ENCODE measurements at regions not wholly inside any gene's neighbourhood (a gene's known extent, or its start where the extent isn't known, plus 50 kb on each side); places are given as distances from the start of the nearest gene placed in this dataset.

DNA sequence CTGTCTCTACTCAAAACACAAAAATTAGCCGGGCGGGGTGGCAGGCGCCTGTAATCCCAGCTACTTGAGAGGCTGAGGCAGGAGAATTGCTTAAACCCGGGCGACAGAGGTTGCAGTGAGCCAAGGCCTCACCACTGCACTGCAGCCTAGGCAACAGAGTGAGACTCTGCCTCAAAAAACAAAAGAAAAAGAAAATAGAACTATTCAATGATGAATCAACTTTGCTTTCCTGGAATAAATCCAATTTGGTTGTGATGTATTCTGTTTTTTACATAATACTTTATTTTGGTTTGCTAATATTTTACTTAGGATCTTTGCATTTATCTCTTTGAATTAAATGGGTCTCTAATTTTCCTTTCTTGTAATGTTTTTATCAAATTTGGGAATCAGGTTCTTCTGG is 86.3 kb upstream of the MBOAT2 start:
- no peak for TF ChIP-seq POLR2A (IDR thresholded peaks at IDR 0.05)
- TF ChIP-seq, protein P1, sequence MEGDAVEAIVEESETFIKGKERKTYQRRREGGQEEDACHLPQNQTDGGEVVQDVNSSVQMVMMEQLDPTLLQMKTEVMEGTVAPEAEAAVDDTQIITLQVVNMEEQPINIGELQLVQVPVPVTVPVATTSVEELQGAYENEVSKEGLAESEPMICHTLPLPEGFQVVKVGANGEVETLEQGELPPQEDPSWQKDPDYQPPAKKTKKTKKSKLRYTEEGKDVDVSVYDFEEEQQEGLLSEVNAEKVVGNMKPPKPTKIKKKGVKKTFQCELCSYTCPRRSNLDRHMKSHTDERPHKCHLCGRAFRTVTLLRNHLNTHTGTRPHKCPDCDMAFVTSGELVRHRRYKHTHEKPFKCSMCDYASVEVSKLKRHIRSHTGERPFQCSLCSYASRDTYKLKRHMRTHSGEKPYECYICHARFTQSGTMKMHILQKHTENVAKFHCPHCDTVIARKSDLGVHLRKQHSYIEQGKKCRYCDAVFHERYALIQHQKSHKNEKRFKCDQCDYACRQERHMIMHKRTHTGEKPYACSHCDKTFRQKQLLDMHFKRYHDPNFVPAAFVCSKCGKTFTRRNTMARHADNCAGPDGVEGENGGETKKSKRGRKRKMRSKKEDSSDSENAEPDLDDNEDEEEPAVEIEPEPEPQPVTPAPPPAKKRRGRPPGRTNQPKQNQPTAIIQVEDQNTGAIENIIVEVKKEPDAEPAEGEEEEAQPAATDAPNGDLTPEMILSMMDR (IDR thresholded peaks at IDR 0.05), result no peak
- Histone ChIP-seq H3K9me3 (no peaks in the 10 kb centered on the region), H3K36me3 (ENCODE audit: low read depth, missing control alignments) (no peaks in the 10 kb centered on the region), H3K4me3 (no peak overlapping the region), H3K27me3 (no peaks in the 10 kb centered on the region), H3K27ac (no peak overlapping the region), H3K4me1 (peaks cover 3% of the 10 kb centered on the region)
- intact Hi-C loops (cut with DNase I; ENCODE audit: low total_unique reads), result no loop called here
- 80 to 93% methylated on average over 5 of the region's 5 CpGs for WGBS, 2 donors
- DNase-seq, result no peak

- H3K27me3 ChIP-seq, result no peaks in the 10 kb centered on the region
- intact Hi-C loops (cut with DNase I; ENCODE audit: low total_unique reads), result no loop called here
- no peaks in the 10 kb centered on the region for H3K36me3 ChIP-seq (ENCODE audit: low read depth, missing control alignments)
- TF ChIP-seq POLR2A (IDR thresholded peaks at IDR 0.05), result no peak
- TF ChIP-seq, protein P1 (IDR thresholded peaks at IDR 0.05), result no peak
- no peak for DNase-seq
- H3K27ac ChIP-seq, result no peak overlapping the region
- H3K9me3 ChIP-seq, result no peaks in the 10 kb centered on the region
- peaks cover 3% of the 10 kb centered on the region for H3K4me1 ChIP-seq
- WGBS, 2 donors, result 12 to 35% methylated on average over 6 of the region's 6 CpGs
- H3K4me3 ChIP-seq, result no peak overlapping the region
Measured at GRCh38 chr2:9087121-9087681, 83.7 kb upstream of the MBOAT2 start.

DNA sequence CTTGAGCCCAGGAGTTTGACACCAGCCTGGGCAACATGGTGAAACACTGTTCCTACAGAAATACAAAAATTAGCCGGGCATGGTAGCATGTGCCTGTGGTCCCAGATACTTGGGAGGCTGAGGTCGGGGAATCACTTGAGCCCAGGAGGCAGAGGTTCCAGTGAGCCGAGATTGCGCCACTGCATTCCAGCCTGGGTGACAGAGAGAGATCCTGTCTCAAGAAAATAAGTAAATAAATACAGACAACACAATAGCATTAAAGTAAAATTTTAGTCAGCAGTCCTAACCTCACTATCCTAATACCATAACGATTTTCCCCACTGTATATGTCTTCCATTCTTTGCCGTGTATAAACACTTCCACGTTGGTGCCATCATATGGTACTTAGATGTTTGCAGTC is 83.0 kb upstream of the MBOAT2 start:
- Histone ChIP-seq H3K4me1 (peaks cover 3% of the 10 kb centered on the region), H3K4me3 (no peak overlapping the region), H3K27ac (no peak overlapping the region), H3K36me3 (ENCODE audit: low read depth, missing control alignments) (no peaks in the 10 kb centered on the region), H3K9me3 (no peaks in the 10 kb centered on the region), H3K27me3 (no peaks in the 10 kb centered on the region)
- TF ChIP-seq, protein P1 (IDR thresholded peaks at IDR 0.05), result no peak
- no peak for TF ChIP-seq POLR2A (IDR thresholded peaks at IDR 0.05)
- no peak for DNase-seq
- intact Hi-C loops (cut with DNase I; ENCODE audit: low total_unique reads), result no loop called here
- 57 to 60% methylated on average over 7 of the region's 7 CpGs for WGBS, 2 donors

GRCh38 chr2:9085353-9085752 is 81.9 kb upstream of the MBOAT2 start:
- no peaks in the 10 kb centered on the region for H3K27me3 ChIP-seq
- H3K9me3 ChIP-seq, result no peaks in the 10 kb centered on the region
- WGBS, 2 donors, result 77 to 83% methylated on average over 2 of the region's 2 CpGs
- no peak for DNase-seq
- H3K27ac ChIP-seq, result no peak overlapping the region
- intact Hi-C loops (cut with DNase I; ENCODE audit: low total_unique reads), result no loop called here
- peaks cover 3% of the 10 kb centered on the region for H3K4me1 ChIP-seq
- no peak for TF ChIP-seq POLR2A (IDR thresholded peaks at IDR 0.05)
- TF ChIP-seq, protein P1 (IDR thresholded peaks at IDR 0.05), result no peak
- H3K4me3 ChIP-seq, result no peak overlapping the region
- no peaks in the 10 kb centered on the region for H3K36me3 ChIP-seq (ENCODE audit: low read depth, missing control alignments)

- Histone ChIP-seq H3K4me3 (no peak overlapping the region), H3K9me3 (no peaks in the 10 kb centered on the region), H3K4me1 (peaks cover 3% of the 10 kb centered on the region), H3K27me3 (no peaks in the 10 kb centered on the region), H3K27ac (no peak overlapping the region), H3K36me3 (ENCODE audit: low read depth, missing control alignments) (no peaks in the 10 kb centered on the region)
- TF ChIP-seq, protein P1 (IDR thresholded peaks at IDR 0.05), result no peak
- no peak for TF ChIP-seq POLR2A (IDR thresholded peaks at IDR 0.05)
- intact Hi-C loops (cut with DNase I; ENCODE audit: low total_unique reads), result no loop called here
- WGBS, 2 donors, result 58 to 69% methylated on average over 3 of the region's 3 CpGs
- no peak for DNase-seq
Measured at GRCh38 chr2:9083287-9083686, 79.8 kb upstream of the MBOAT2 start.

Measured in testis (tissue), 2 donors.